Stimulated activated CD4-positive, alpha-beta T cell treated with anti-CD3 and anti-CD28 coated beads, Interleukin-4, amount 100 ng/mL, for 1 hour (primary cell): ENCODE measurements at regions not wholly inside any gene's neighbourhood (a gene's known extent, or its start where the extent isn't known, plus 50 kb on each side); places are given as distances from the start of the nearest gene placed in this dataset.

ENCODE experiments used
- DNase-seq: peaks from one replicate; pipeline ENCODE4 v3.0.0-alpha.2; 2020

DNA sequence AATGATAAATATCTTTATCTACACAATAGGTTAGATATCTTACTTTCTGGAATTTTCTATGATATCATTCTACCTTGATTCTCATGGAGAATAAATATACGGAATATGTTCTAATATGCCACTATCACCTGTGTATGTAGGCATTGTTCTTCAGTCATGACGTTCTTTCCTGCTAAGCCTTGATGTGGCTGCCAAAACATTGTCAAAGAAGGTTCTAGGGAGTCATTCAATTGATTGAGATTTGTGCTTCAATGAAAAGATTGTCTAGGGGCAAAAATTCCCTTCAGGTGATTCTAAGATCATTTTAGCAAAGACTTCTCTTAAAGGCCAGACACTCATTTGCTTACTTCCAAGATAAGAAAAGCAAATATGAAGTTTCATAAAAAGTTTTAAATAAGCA, 118.1 kb downstream of the MAT2B start:
- no peak for DNase-seq

DNA sequence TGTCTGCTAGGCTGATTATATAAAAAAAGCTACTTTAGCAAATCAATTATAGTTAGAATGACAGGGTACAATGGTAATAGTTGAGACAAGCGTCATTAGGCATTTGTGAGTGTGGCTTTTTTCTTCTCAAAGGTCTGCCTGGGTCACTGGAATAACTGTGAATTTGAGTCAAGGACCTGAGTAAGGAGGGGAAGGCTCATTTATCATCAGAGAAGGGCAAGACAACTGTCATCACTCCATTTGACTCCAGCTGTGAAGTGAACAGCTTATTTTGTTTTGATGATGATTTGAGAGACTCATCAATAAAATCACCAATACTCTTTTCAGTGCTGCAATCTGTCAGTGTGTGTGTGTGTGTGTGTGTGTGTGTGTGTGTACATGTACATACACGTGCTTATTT, 118.6 kb downstream of the MAT2B start:
- DNase-seq, result no peak

DNA sequence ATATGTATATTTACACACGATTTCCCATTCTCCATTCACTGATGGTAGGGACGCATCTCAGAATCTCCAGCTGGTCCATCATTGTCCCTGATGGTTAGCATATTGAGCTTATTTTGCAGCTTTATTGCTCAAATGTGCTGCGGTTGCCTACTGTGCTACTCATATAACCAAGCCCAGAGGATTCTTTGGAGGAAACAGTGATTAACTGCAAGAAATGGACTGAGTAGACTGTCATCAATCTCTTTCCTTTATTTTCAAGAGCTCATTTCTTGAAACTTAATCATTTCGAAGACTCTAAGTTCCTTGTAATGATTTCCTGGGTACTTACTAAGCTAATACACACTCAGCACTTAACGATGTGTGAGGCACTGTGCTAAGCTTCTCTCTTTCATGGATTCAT, 119.0 kb downstream of the MAT2B start:
- DNase-seq, result no peak

DNA sequence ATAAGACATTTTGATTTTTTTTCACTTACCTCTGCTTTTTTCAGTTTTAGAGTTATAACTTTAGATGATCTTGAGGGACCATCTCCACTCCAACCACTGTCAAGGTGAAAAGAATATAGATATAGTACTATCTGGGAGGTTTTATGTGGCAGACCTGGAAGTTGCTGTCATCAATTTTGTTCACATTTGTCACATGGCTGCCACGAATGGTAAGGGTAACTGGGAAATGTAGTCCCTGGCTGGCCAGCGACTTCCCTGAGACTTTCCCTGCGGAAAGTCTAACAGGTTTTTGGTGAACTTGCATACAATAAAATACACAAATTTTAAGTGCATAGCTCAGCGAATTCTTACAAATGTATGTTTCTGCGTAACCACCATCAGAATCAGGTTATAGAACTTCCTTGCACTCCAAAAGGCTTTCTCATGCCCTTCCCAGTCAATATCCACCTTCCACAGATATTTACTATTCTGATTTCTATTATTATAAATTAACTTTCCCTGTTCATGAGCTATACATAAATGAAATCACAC, 121.5 kb downstream of the MAT2B start:
- no peak for DNase-seq

DNA sequence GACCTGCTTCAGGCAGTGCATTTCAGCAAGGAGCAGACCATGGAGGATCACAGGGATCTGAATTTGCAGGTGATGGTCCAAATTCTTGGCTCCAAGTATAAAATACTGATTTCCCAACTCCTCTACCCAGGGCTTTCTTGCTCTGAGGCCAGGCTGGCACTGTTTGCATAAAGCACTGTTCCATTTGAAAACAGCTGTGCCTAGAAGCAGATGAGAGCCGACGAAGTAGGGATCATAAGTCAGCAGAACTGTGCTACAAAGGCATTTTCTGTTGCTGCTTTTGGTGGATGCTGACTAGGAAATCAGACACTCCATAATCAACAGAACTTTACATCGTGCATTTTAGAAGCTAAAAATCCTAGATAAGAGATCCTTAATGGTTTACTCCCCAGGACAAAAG, 126.4 kb downstream of the MAT2B start:
- no peak for DNase-seq

DNA sequence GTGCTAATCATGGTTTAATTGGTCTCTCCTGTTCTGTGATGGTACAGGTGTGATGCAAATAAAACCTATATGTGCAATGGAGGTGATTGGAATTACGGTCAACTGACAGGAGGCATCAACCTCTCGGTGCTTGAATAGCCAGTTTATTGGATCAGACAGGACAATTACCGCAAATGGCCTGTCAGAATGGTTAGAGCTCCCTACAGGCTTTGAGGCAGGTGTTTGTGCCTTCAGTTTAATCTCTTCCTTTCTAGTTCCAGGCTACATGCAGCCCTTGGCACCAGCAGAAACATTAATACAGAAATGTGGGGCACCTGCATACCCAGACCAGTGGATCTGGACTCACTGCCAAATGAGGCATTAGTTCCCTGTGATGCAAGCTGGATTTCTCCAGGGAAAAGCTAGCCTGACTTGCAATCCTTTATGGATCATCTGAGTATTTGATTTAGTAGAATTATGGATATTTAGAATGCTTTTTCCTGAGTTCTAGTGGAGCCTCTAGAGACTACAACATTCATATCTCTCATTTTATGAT, 128.6 kb downstream of the MAT2B start:
- DNase-seq, result no peak

DNA sequence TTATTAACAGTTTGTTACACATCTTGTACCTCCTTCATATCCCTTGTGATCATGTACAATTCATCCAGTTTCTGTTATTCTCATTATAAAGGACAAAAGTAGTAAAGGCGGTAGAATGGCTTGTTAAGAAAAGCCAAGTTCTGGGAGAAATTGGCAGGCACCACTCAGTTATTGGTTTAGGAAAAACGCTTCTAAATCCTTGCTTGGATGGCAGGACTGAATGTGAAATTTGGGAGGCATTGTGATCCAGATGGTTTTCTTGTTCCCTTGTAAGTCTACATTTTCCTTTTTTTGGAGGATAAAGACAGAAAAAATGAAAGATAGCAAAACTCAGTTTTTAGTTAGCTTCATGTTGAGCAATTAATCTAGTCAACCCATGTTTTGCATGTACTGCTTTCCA, 130.2 kb downstream of the MAT2B start:
- DNase-seq, result no peak

DNA sequence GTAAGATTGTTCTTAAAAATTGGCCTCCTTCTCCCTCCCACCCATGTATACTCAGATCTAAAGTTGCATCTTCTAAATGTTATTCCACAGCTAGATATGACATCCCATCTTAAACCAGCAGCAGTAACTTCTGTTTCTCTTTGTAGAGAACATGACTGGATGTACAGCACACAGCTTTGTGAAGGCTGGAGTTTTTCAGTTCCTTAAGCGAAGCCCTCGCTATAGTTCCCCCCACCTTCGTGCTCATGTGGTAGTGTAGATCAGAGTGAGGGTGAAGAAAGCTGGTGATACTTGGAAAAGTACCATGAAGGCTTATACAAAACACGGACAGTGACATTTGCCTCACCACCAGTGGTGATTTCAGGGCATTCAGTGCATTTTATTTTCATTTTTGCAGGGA, 137.5 kb downstream of the MAT2B start:
- no peak for DNase-seq

DNA sequence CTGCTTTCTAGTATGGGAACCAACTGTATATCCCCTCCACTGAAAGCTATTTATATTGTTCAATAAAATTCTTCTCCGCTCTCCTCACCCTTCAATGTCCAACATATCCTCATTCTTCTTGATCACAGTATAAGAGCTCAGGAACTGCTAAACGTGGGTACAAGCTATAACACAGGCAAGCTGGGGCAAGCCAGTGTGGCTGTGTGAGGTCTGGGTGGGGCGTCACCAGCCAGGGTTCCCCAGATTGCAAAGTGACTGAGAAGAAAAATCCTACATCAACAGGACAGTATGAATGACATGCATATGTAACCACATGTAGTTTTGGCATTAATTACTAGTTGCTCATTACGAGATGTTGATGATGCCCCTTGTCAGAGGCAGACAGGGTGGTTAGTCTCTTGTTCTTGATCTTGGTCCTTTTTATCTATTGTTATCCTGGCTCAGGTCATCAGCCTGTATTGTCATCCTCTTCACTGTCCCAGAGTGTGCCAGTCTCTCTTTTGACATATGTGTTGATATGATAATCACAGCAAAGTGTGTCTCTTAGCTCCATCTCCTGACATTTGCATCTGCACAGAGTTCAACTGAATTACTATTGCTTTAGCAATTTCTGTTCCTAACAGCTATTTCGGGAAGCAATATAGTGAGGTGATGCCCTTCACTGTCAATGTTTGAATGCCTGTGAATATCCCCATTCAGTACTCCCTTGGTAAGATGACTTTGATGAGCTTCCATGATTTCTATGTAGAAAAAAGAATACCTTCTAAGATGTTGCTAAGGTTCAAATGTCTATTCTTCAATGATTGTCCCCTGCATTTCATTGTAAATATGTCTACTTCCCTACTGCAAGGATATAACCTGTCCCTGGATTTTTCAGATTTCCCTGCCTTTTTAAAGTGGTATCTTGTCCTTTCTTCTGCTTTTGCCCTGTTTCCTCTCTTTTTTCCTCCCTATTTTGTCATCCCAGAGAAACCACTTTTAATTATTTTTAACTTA, 140.3 kb downstream of the MAT2B start:
- DNase-seq, result no peak

DNA sequence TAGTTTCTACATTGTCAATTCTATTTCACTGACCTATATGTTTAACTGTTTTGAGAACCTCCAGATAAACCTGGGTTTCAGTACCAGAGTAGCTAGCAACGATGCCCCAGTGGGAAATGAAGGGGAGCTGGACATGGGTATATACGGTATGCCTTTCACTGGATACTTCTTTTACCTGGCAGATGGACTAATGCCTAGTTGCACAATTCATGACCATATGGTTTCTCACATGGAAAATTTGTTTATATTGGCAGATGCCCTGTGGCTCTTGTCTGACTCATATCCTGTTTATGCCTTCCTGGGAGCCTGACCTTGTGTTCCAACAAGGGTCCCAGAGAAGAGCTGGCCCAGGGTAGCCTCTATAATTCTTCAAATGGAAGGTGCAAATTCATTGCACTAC, 144.1 kb downstream of the MAT2B start:
- no peak for DNase-seq

DNA sequence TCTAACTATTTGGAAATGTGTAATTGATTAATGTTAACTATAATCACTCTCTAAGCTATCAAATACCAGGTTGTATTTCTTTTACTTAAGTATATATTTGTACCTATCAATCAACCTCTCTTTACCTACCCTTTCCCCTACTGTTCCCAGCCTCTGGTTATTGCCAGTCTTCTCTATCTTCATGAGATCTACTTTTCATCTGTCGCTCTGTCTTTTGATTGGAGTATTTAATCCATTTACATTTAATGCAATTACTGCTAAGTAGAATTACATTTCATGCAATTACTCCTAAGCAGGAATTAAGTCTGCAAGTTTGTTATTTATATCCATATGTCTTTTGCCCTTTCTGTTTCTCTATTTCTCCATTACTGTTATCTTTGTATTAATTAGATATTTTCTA, 148.1 kb downstream of the MAT2B start:
- DNase-seq, result no peak

DNA sequence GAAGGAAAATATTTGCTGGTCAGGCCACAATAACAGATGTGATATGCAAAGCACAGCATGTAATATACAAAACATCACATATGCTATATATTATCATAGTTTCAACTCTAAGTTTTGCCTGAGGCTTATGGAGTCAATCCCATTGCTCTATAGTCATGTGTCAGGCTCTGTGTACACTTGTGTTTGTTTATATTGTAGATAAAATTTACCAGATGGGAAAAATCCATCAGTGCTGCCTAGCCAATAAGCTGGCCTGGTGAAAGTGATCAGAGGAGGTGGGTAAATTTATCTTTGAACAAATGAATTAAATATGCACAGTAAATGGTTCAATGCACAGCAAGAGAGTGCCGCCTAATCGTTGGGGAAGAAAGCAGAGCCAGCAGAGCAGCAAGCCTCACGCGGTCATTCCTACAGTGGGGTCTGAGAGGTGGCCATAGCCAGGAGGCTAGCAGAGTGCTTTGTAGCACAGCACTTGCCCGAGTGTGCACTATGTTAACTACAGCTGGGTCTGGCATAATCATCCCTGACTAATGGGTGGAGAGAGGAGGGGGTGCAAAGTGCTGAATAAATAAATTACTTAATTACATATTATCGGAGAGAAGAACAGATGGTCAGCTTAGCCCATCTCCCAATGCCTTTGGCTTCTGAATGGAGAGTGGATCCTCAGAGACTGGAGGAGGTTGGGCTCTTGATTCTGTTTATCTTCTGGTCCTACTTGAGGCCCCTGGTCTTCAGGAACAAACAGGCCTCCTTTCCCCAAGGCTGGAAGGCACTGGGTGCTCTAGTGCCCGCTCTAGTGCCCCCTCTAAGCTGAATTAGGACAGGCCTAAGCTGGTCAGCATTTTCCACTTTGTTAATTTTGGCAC, 153.5 kb downstream of the MAT2B start:
- no peak for DNase-seq

DNA sequence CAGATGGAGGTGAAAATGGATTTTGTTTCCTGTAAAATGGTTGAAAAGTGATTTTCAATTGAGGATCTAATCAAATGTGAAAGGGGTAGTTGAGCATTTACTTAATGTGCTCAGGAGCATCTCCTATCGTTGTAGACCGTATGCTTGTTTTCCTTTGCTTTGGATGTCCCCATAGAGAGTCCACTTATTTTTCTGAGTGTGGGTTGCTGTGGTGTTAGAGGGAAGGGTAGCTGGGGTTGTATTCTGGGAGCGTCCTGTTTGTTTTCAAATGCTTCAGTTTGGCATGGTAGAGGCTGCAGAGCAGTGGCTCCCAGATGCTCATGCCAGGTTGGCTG, 154.1 kb downstream of the MAT2B start:
- no peak for DNase-seq

DNA sequence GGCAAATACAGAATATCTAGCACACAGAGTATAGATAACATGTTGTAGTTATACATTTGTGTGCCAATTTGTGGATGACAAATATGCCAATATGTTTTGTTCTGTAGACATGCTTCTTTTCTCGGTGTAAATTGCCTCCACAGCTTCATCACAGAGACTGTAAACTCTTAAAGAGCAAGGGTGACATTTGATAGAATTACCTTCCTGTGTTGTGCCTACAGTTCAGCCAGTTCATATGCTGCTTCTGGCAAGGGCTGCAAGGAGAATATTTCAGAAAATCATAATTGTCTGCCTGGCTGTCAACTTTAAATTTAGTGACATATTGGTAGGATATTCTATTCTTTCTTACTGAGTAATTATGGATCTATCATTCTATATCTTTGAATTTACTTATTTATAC, 155.1 kb downstream of the MAT2B start:
- DNase-seq, result no peak

DNA sequence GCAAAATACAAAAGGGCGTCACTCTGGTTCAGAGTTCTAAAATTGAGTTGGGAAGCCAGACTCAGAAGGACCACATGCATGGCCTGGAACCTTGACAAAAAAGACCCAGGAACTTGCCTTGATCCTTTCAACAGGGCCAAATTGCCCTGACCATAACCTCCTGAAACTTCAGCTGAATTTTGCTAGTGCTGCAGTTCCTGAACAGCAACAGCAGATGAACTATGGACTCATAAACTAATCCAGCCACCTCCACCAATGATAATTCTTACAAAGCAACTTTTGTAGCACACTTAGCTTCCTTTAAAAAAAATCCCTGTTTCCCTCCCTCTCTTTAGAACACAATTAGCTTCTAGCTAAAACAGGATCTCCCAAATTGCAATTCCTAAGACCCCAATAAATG, 155.9 kb downstream of the MAT2B start:
- DNase-seq, result no peak

DNA sequence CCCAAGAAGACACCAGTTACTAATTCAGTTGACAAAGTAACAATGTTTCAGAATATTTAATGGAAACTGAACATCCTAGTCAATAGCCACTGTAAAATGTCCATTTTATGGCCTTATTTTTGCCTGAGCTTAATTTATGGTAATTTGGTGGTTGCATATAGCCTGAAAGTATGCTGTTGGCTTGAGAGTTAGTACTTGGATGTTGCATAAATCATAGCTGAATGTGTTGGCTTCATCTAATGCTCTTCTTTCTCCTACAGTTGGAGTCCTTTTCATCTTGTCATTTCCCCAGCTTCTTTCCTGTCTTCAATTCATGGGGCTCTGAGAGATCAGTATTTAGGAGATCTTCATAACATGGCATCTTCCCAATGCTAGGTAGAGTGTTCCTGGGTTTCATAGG, 164.6 kb downstream of the MAT2B start:
- DNase-seq, result no peak

DNA sequence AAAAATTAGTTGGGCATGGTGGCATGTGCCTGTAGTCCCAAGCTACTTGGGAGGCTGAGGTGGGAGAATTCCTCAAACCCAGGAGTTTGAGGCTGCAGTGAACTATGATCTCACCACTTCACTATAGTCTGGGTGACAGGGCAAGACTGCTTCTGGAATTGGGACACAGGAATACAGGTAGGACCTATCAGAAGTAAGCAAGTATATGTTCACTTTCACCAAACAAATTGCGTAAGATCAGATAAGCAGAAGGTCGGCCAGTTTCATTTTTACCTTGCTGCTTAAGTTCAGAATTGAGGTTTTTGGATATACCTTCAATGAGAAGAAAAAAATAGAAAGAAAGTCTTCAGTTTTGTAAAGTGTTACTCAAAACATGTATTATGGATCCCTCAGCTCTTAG, 171.7 kb downstream of the MAT2B start:
- DNase-seq, result no peak

DNA sequence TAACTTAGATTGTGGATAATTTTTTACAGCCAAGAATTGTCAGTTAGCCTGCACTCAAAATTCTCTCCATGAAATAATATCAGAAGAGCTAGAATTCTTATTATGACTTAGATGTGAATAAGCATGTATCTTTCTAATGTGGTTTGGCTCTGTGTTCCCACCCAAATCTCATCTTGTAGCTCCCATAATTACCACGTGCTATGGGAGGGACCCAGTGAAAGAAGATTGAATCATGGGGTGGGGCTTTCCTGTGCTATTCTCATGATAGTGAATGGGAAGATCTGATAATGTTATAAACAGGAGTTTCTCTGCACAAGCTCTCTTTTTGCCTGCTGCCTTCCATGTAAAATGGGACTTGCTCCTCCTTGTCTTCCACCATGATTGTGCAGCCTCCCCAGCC, 176.8 kb downstream of the MAT2B start:
- no peak for DNase-seq

DNA sequence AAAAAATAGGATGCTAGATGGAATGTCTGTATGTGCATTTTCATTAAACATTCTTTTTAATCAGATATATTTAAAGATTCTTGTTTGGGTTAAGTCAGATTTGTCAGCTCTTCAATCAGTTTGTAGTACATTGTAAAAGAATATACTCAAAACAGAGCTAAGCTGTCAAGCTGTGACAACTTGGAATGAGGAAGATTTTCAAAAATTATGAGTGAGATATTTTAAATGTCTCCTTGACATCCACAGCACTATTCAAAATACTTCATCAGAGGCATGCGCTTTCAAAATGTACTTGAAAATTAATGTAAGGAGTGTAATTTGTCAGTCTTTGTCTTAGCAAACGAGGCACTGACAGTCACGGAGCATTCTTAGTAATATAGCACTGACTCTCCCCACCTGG, 182.0 kb downstream of the MAT2B start:
- no peak for DNase-seq

DNA sequence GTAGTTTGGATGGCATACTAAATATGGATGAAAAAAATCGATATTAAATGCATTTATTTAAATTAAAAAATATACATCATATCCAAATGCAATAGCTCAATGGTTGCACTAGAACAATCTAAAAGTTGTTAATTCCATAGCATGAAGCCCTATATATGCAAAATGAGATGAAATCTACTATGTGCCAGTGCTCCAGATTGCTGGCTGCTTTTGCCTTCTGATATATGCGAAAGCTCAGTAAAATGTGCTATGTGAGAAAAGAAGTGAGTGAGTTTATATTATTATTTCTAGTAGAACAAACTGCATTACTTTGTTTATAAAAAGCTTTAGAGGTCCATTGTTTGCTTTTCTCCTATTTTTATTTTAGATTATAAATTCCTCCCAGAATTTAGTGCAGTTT, 186.7 kb downstream of the MAT2B start:
- no peak for DNase-seq

DNA sequence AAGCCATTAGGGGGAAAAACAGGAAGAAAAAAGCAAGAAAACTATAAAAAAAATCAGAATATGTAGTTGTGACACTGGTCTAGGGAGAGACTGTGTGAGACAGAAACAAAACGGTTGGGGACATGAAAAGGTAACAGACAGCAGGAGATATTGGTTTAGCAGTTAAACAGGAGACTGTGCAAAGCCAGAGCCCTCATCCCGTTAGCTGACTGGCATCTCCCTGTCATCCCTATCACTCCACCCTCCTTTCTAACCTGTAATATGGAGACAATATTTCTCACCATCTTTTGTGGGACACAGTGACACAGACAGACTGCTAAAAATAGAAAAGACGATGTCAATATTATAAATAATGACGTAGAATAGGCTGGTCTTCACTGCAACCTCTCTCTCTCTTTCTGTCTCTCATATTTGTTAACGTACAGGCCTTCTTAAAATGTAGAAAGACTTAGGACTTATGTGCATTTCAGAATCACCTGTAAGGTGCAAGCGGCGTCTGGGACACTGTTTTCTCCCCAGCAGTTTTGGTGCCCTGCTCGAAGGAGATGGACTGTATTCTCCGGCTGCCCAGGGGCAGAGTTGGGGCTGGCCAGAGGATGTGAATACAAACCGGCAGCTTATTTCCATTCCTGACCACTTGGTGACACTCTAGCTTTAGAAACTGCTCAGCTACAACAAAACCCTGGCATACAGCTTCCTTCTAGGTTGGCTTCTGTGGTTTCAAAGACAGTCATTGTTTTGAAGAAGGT, 190.6 kb downstream of the MAT2B start:
- DNase-seq, result no peak

DNA sequence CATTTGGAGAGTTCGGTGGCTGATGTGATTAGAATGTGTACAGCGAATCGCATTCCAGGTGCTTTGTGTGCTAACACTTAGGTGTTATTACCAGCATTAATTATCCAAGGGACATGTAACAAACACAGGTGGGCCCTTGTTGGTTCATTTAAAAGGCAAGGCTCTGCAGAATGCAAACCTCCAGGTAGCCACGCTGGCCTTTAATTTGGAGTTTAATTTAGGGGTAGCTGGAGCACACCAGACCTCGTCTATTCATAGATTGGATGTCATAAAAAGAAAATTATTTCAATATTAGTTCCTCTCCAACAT, 191.1 kb downstream of the MAT2B start:
- DNase-seq, result no peak
